ENCODE measurements at regions not wholly inside any gene's neighbourhood (a gene's known extent, or its start where the extent isn't known, plus 50 kb on each side); places are given as distances from the start of the nearest gene placed in this dataset.
"Not testable (repeated sequence)": the region's sequence is repeated elsewhere in the genome, so short reads cannot be mapped to it uniquely, and the experiment has no call there.

DNA sequence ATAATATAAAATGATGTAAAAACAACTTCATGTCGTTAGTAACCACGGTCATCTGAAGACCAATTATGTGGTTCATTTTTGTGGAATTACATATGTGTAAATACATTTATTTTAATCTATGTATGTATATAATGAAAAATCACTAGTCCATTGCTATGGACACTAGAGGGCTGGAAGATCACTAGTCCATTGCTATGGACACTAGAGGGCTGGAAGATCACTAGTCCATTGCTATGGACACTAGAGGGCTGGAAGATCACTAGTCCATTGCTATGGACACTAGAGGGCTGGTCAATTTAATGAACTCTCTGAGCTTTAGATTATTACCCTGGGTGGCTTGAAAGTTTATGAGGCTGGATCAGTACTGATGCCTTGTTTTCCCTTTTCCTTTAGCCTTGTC is 474.5 kb downstream of the CD109 start:
- H3K4me3 Mint-ChIP-seq; H3K9me3 Mint-ChIP-seq; H3K27me3 Mint-ChIP-seq (ENCODE audit: low read depth); H3K27ac Mint-ChIP-seq; H3K4me1 Mint-ChIP-seq (ENCODE audit: low read depth); H3K36me3 Mint-ChIP-seq (ENCODE audit: insufficient read depth in 2 of 2); DNase-seq; ATAC-seq (replicated peaks in 1 of 2): not testable (repeated sequence)

DNA sequence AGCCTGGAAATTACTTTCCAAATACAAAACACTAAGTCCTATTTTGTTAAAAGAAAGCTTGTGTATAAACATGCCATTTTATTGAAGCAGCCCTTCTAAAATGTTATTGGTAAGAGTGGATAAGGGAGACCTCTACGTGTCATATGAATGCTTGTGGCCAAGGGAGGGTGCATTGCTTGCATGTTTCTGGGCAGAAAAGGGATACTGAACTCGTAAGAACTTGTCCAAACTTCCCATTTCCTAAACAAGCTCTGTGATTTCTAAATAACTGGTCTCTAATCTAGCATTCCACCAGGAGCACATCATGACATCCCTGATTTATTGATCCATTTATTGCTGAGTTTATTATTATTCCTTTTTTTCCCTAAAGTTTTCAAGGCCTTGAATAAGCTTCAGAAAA is 474.1 kb downstream of the CD109 start:
- DNase-seq, result no peak
- Mint-ChIP-seq H3K36me3 (ENCODE audit: insufficient read depth in 2 of 2) (no peaks in the 10 kb centered on the region), H3K27me3 (ENCODE audit: low read depth) (no peaks in the 10 kb centered on the region), H3K27ac (no peak overlapping the region), H3K4me1 (ENCODE audit: low read depth) (no peaks in the 10 kb centered on the region), H3K4me3 (no peak overlapping the region), H3K9me3 (no peaks in the 10 kb centered on the region)
- no peak for ATAC-seq (replicated peaks in 1 of 2)

DNA sequence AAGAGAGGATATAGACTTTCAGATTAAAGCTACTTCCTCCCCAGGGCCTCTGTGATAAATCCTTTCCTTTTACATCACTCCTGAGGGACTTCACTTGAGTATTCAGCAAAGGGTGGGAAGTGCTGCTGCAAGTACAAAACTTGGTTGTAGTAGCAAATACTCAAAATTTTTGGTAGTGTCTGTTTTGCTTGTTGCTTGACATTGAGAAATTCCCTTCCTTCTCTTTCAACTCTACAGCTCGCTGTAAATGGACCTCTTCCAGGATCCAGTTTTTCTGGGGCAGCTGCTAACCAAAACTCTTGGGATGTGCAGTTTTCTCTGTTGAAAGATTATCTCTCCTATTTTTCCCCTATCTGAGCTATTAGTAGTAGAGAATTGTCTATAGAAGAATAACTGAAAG is 472.0 kb downstream of the CD109 start:
- DNase-seq, result no peak
- no peak for ATAC-seq (replicated peaks in 1 of 2)
- Mint-ChIP-seq H3K27ac (no peak overlapping the region), H3K36me3 (ENCODE audit: insufficient read depth in 2 of 2) (no peaks in the 10 kb centered on the region), H3K27me3 (ENCODE audit: low read depth) (no peaks in the 10 kb centered on the region), H3K4me3 (no peak overlapping the region), H3K4me1 (ENCODE audit: low read depth) (no peaks in the 10 kb centered on the region), H3K9me3 (no peaks in the 10 kb centered on the region)

DNA sequence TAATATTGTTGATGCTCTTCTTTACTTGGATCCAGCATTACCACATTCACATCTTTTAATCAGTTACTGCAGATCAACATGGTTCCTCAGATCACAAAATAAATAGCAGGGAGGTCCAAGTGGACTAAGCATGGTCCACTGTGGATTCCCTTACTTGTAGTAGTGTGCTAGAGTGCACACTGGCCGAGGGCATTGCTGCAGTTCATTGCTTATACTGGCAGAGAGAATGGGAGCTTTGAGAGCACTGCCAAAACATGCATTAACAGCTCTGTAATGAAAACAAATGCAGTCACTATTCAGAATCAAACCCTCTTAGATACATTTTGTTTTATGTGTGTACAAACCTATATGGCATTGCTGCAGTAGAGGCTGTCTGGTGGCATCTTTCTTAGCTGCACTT is 471.5 kb downstream of the CD109 start:
- no peak overlapping the region for H3K27ac Mint-ChIP-seq
- no peak for DNase-seq
- no peaks in the 10 kb centered on the region for H3K9me3 Mint-ChIP-seq
- no peaks in the 10 kb centered on the region for H3K4me1 Mint-ChIP-seq (ENCODE audit: low read depth)
- H3K4me3 Mint-ChIP-seq, result no peak overlapping the region
- no peak for ATAC-seq (replicated peaks in 1 of 2)
- H3K36me3 Mint-ChIP-seq (ENCODE audit: insufficient read depth in 2 of 2), result no peaks in the 10 kb centered on the region
- H3K27me3 Mint-ChIP-seq (ENCODE audit: low read depth), result no peaks in the 10 kb centered on the region

DNA sequence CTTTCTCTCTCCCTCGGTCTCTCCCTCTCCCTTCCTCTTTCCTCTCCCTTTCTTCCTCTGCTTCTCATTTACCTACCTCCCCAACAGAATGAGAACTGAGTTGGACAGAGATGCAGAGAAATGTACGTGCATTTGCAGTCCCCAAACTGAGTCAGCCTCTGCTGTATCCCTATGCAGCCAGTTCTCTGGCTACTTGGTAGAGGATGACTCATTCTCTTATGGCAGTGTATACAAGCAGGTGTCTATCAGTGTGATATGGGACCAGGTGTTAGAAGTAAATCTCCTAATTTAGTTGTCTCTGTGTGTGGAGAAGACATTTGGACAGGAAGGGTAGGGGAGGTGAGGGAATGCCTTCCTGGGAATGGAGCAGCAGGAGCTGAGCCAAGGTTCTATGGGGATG is 470.8 kb downstream of the CD109 start:
- no peak for DNase-seq
- no peak for ATAC-seq (replicated peaks in 1 of 2)
- H3K4me3 Mint-ChIP-seq, result no peak overlapping the region
- H3K27me3 Mint-ChIP-seq (ENCODE audit: low read depth), result no peaks in the 10 kb centered on the region
- no peaks in the 10 kb centered on the region for H3K4me1 Mint-ChIP-seq (ENCODE audit: low read depth)
- no peak overlapping the region for H3K27ac Mint-ChIP-seq
- no peaks in the 10 kb centered on the region for H3K9me3 Mint-ChIP-seq
- H3K36me3 Mint-ChIP-seq (ENCODE audit: insufficient read depth in 2 of 2), result no peaks in the 10 kb centered on the region

DNA sequence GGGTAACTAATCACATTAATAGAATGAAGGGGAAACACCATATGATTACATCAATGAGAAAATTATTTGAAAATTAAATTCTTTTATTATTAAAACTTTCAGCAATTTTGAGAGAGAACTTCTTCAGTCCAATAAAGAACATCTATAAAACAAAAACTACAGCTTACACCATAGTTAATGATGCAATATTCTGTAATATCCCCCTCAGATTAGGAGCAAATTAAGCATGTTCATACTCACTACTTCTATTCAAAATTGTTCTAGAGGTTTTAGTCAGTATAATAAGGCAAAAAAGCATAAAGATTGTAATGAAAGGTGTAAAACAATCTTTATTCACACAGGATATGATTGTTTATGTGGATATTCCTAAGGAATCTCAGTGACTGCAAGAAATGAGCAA is 465.4 kb downstream of the CD109 start:
- H3K9me3 Mint-ChIP-seq, result peaks cover 0 to 1% of the 10 kb centered on the region in 2 donors
- H3K27ac Mint-ChIP-seq, result no peak overlapping the region
- no peaks in the 10 kb centered on the region for H3K27me3 Mint-ChIP-seq (ENCODE audit: low read depth)

DNA sequence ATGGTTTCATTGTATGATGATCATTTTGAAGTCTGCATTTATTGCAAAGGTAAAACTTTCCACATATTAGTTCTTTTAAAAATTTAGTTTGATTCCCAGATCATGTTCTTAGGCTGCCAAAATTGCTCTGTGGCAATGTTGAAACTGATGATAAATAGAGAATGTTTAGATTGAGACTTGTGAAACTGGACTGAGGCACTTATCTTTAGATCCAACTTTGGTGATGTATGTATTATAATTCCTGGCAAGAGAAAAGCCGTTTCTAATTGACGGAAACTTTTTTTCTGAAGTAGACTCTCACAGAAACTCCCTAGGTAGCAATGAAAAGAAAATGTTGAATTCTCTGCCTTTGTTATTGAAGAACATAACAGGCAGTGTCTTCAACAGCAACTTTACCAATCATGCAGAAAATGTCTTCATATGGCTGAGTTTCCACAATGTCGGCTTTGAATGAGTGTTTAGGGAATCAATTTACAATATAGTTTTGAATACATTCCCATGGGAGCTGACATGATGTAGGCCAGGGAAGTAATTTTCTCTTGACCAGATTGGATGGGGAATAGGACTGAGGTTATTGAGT is 456.2 kb downstream of the CD109 start:
- H3K4me1 Mint-ChIP-seq (ENCODE audit: low read depth), result no peaks in the 10 kb centered on the region
- H3K27ac Mint-ChIP-seq, result no peak overlapping the region
- H3K4me3 Mint-ChIP-seq, result no peak overlapping the region
- no peaks in the 10 kb centered on the region for H3K9me3 Mint-ChIP-seq
- H3K36me3 Mint-ChIP-seq (ENCODE audit: insufficient read depth in 2 of 2), result no peaks in the 10 kb centered on the region
- DNase-seq, result no peak
- H3K27me3 Mint-ChIP-seq (ENCODE audit: low read depth), result no peaks in the 10 kb centered on the region
- no peak for ATAC-seq (replicated peaks in 1 of 2)

More for the DNA sequence above, 465.4 kb downstream of the CD109 start:
- Mint-ChIP-seq H3K36me3 (ENCODE audit: insufficient read depth in 2 of 2) (no peaks in the 10 kb centered on the region), H3K4me3 (no peak overlapping the region), H3K4me1 (ENCODE audit: low read depth) (no peaks in the 10 kb centered on the region)
- ATAC-seq (replicated peaks in 1 of 2) (no peak), DNase-seq (no peak)

DNA sequence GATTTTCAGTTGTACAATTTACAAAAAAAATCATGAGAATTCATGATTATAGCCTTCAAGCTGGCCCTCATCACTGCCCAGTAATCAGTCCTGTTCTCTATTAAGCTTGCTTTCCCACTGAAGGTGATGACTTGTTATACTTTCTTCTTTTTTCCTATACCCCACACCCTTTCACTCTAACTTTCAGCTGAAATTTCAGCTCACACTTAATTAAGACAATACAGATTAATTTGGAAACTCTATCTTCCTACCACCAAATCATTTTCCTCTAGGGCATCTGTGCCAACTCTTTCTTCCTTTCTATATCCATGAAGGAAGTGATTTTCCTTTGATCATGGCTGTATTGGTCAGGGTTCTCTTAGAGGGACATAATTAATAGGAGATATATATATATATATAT is 449.9 kb downstream of the CD109 start:
- DNase-seq (no peak), ATAC-seq (replicated peaks in 1 of 2) (no peak)
- Mint-ChIP-seq H3K9me3 (peaks cover 0 to 3% of the 10 kb centered on the region in 2 donors), H3K4me1 (ENCODE audit: low read depth) (no peaks in the 10 kb centered on the region), H3K4me3 (no peak overlapping the region), H3K27ac (no peak overlapping the region), H3K27me3 (ENCODE audit: low read depth) (no peaks in the 10 kb centered on the region), H3K36me3 (ENCODE audit: insufficient read depth in 2 of 2) (no peaks in the 10 kb centered on the region)

DNA sequence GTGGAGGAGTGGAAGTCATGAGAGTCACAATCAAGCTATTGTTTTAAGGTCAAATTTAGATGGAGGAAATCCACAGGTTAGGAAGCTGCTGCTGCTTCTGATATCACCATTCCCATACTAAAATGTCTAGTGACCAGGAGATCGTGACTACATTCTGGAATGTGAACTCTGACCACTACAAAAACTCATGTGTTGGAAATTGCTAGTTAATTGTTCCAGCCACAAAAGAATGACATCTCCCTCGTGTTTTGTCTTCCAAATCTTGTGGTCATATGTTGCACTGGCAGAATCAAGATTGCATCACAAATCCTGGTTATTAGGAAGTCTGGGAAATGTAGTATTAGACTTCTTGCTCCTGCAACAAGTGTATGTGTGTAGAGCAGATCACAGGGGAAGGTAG is 441.9 kb downstream of the CD109 start:
- ATAC-seq (replicated peaks in 1 of 2), result no peak
- no peaks in the 10 kb centered on the region for H3K4me1 Mint-ChIP-seq (ENCODE audit: low read depth)
- H3K27me3 Mint-ChIP-seq (ENCODE audit: low read depth), result no peaks in the 10 kb centered on the region
- no peak overlapping the region for H3K27ac Mint-ChIP-seq
- H3K36me3 Mint-ChIP-seq (ENCODE audit: insufficient read depth in 2 of 2), result no peaks in the 10 kb centered on the region
- no peak overlapping the region for H3K4me3 Mint-ChIP-seq
- no peak for DNase-seq
- no peaks in the 10 kb centered on the region for H3K9me3 Mint-ChIP-seq

DNA sequence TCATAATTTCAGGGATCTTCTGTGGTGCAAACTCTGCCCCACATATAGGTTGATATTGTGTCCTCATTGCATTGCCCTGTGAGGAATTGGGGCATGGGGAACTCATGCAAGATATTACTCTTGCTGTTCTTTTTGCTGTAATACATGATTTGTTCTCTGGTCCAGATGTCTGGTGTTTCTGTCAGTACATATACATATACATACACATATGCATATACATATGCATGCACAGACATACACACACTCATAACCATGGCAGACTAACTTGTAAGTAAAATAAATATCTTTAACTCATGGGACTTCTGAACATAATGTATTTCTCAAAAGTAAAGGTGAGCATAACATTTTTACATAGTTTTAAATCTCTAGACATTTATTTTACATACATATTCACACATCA is 438.3 kb downstream of the CD109 start:
- no peaks in the 10 kb centered on the region for H3K27me3 Mint-ChIP-seq (ENCODE audit: low read depth)
- DNase-seq (no peak), ATAC-seq (replicated peaks in 1 of 2) (no peak)
- no peaks in the 10 kb centered on the region for H3K4me1 Mint-ChIP-seq (ENCODE audit: low read depth)
- no peak overlapping the region for H3K27ac Mint-ChIP-seq
- H3K36me3 Mint-ChIP-seq (ENCODE audit: insufficient read depth in 2 of 2), result no peaks in the 10 kb centered on the region
- no peaks in the 10 kb centered on the region for H3K9me3 Mint-ChIP-seq
- H3K4me3 Mint-ChIP-seq, result no peak overlapping the region

DNA sequence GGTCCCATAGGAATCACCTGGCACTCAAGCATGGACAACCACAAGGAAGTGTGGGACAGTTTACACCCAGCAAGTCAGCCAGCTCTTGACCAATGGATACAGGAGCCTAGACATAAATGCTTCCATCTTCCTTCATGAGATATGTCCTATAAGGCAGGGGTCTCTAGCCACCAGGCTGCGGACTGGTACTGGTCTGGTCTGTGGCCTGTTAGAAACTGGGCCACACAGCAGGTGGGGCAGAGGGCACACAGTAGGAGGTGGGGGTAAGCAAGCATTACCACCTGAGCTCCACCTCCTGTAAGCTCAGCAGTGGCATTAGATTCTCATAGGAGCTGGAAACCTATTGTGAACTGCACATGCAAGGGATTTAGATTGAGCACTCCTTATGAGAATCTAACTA is 437.1 kb downstream of the CD109 start:
- no peak overlapping the region for H3K27ac Mint-ChIP-seq
- no peaks in the 10 kb centered on the region for H3K27me3 Mint-ChIP-seq (ENCODE audit: low read depth)
- H3K36me3 Mint-ChIP-seq (ENCODE audit: insufficient read depth in 2 of 2), result no peaks in the 10 kb centered on the region
- no peak for ATAC-seq (replicated peaks in 1 of 2)
- H3K4me3 Mint-ChIP-seq, result no peak overlapping the region
- H3K9me3 Mint-ChIP-seq, result no peaks in the 10 kb centered on the region
- DNase-seq, result no peak
- no peaks in the 10 kb centered on the region for H3K4me1 Mint-ChIP-seq (ENCODE audit: low read depth)

DNA sequence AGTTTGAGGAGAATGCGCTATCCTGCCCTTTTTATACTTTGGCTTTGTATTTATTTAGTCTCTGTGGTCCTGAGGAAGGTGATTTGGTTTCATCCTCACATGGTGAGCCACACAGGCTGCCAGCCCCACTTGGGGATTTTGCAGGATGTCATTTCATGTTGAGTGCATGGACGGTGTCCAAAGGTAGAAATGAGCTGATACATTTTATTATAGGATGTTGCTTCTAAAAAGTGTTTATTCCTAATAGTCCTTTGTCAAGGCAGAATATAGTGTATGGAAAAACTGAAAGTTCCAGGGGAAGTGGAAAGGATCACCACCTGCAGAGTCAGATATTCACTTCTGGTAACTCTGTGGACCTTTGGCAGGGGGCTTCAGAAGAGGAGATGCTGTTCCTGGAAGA is 434.6 kb downstream of the CD109 start:
- no peak for ATAC-seq (replicated peaks in 1 of 2)
- no peak overlapping the region for H3K27ac Mint-ChIP-seq
- H3K4me3 Mint-ChIP-seq, result no peak overlapping the region
- H3K36me3 Mint-ChIP-seq (ENCODE audit: insufficient read depth in 2 of 2), result no peaks in the 10 kb centered on the region
- H3K27me3 Mint-ChIP-seq (ENCODE audit: low read depth), result no peaks in the 10 kb centered on the region
- no peaks in the 10 kb centered on the region for H3K4me1 Mint-ChIP-seq (ENCODE audit: low read depth)
- DNase-seq, result no peak
- no peaks in the 10 kb centered on the region for H3K9me3 Mint-ChIP-seq

DNA sequence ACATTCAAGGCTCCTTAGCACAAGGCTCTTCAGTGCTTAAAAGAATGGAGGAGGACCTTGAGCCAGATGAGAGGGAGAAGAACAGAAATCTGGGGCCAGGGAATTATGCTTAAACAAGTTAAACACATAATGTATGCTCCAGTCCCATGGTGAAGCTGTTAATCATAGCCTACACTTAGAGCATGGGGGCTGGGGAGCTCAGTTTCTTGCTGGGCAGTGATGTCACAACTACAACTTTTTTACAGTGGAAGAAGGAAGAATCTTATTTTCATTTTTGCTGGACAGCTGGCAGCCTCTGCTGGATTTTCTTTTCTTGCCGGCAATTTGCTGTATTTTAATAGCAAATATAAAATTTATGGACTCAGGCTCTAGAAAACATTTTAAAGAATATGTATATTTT is 432.5 kb downstream of the CD109 start:
- H3K27ac Mint-ChIP-seq, result no peak overlapping the region
- no peak for ATAC-seq (replicated peaks in 1 of 2)

DNA sequence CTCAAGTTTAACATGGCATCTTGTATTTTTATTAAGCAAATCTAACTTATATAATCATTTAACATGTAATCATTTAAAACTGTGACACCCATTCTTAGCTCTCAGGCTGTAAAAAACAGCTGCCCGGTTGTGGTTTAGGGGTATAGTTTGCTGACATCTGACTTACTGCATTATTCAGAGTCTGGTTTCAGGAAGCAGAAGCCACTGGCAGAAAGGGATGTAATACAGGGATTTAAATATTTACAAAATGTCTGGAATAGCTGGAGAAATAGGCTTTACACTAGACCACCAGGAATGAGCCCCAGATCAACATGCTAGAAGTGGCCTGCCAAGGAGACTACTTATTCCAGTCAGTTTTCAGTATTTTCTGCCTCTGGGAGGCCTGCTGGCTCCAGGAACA is 421.1 kb downstream of the CD109 start:
- Mint-ChIP-seq H3K4me3 (no peak overlapping the region), H3K9me3 (peaks cover 2 to 4% of the 10 kb centered on the region in 2 donors), H3K27me3 (ENCODE audit: low read depth) (no peaks in the 10 kb centered on the region), H3K27ac (no peak overlapping the region), H3K4me1 (ENCODE audit: low read depth) (no peaks in the 10 kb centered on the region), H3K36me3 (ENCODE audit: insufficient read depth in 2 of 2) (no peaks in the 10 kb centered on the region)
- ATAC-seq (replicated peaks in 1 of 2) (no peak), DNase-seq (no peak)

More for the DNA sequence above, 432.5 kb downstream of the CD109 start:
- H3K27me3 Mint-ChIP-seq (ENCODE audit: low read depth), result no peaks in the 10 kb centered on the region
- no peak for DNase-seq
- no peaks in the 10 kb centered on the region for H3K9me3 Mint-ChIP-seq
- H3K36me3 Mint-ChIP-seq (ENCODE audit: insufficient read depth in 2 of 2), result no peaks in the 10 kb centered on the region
- H3K4me1 Mint-ChIP-seq (ENCODE audit: low read depth), result no peaks in the 10 kb centered on the region
- H3K4me3 Mint-ChIP-seq, result no peak overlapping the region
